Astrocyte (in vitro differentiated cells and primary cell): ENCODE measurements at regions not wholly inside any gene's neighbourhood (a gene's known extent, or its start where the extent isn't known, plus 50 kb on each side); places are given as distances from the start of the nearest gene placed in this dataset.

Experiments
- EZH2 ChIP-seq: IDR thresholded peaks from 2 replicates; pipeline ENCODE4 v1.6.1; 2012; ENCODE audit warnings: mild to moderate bottlenecking, low read length, inconsistent platforms; ENCODE audit not compliant: insufficient read depth
- TF ChIP-seq, protein P1 (sequence below): IDR thresholded peaks from 2 replicates; pipeline ENCODE4 v1.5.1; 2011; ENCODE audit warnings: low read depth, mild to moderate bottlenecking, inconsistent platforms, low read length, moderate library complexity; ENCODE audit not compliant: insufficient read depth

DNA sequence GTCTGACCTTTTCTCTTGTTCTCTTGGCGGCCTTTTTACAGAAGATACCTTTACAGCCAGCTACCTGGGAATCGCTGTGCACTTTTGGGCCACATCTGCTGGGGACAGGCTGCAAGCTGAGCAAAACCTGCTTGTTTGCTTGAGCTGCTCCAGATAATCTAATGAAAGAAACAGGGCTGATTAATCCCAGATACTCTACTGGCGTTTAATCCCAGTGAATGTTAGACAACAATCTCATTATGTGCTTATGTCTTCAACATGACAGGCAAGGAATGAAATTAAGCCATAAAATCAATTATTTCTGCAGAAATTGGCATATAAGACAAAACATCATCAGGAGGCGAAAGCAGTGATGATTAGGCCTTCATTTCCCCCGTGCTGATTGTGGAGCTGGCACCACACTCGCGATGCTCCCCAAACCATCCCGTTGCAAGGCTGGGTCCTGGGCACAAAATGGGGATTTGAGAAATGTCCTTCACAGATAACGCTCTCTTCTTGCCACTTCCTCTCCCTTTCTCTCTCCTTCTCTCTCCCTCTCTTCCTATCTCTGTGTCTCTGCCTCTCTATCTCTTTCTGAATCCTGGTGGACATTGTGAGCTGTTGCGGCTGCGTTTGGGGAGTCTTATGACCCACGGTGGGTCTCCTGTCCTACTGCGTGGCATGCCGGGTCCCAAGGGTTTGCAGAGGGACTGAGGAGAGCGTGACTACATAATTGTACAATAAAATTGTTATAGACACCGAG is 1053.8 kb downstream of the TBC1D22A start:
- TF ChIP-seq, protein P1, sequence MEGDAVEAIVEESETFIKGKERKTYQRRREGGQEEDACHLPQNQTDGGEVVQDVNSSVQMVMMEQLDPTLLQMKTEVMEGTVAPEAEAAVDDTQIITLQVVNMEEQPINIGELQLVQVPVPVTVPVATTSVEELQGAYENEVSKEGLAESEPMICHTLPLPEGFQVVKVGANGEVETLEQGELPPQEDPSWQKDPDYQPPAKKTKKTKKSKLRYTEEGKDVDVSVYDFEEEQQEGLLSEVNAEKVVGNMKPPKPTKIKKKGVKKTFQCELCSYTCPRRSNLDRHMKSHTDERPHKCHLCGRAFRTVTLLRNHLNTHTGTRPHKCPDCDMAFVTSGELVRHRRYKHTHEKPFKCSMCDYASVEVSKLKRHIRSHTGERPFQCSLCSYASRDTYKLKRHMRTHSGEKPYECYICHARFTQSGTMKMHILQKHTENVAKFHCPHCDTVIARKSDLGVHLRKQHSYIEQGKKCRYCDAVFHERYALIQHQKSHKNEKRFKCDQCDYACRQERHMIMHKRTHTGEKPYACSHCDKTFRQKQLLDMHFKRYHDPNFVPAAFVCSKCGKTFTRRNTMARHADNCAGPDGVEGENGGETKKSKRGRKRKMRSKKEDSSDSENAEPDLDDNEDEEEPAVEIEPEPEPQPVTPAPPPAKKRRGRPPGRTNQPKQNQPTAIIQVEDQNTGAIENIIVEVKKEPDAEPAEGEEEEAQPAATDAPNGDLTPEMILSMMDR = no peak
- no peak for TF ChIP-seq EZH2
